ENCODE measurements at regions not wholly inside any gene's neighbourhood (a gene's known extent, or its start where the extent isn't known, plus 50 kb on each side); places are given as distances from the start of the nearest gene placed in this dataset.

GRCh38 chr3:186413615-186414415, 51.8 kb upstream of the DGKG start:
- TF ChIP-seq CTCF (IDR thresholded peaks at IDR 0.05) (no peak), POLR2A (IDR thresholded peaks at IDR 0.05) (peak in 1 of 2 donors; percentile 26)

All from adrenal gland (tissue), 5 donors.